Lung (tissue), 11 donors: ENCODE measurements at regions not wholly inside any gene's neighbourhood (a gene's known extent, or its start where the extent isn't known, plus 50 kb on each side); places are given as distances from the start of the nearest gene placed in this dataset.

Experiments
- ATAC-seq: fragments of 200-7000 bp; cut with Tn5 transposase; one replicate; pipeline ENCODE4 v1.9.1; 2020; ENCODE audit warnings: moderate number of reproducible peaks; ENCODE audit not compliant: insufficient read depth, low FRiP score
- DNase-seq, 3 donors: peaks; one replicate each; pipeline ENCODE4 v3.0.0-alpha.2; 2013 to 2017
- H3K27ac ChIP-seq, 2 donors: one replicate each; pipeline ENCODE4 v1.5.1; 2013; ENCODE audit warnings: mild to moderate bottlenecking in 2 of 2, moderate library complexity in 2 of 2, control low read depth in 1 of 2, inconsistent platforms in 1 of 2, low read depth in 1 of 2, low read length in 1 of 2
- H3K27me3 ChIP-seq, 3 donors: one replicate each; pipeline ENCODE4 v1.5.1; 2013; ENCODE audit warnings: low read length in 2 of 3; ENCODE audit not compliant: control insufficient read depth in 3 of 3, insufficient read depth in 3 of 3
- H3K36me3 ChIP-seq, 4 donors: one replicate each; pipeline ENCODE4 v1.5.1; 2013; ENCODE audit warnings: low read length in 4 of 4, mild to moderate bottlenecking in 1 of 4, moderate library complexity in 1 of 4; ENCODE audit not compliant: control insufficient read depth in 4 of 4, insufficient read depth in 4 of 4
- H3K4me1 ChIP-seq, 5 donors: one replicate each; pipeline ENCODE4 v1.5.1; 2013; ENCODE audit warnings: low read length in 5 of 5, mild to moderate bottlenecking in 2 of 5, moderate library complexity in 1 of 5; ENCODE audit not compliant: control insufficient read depth in 5 of 5, insufficient read depth in 5 of 5
- H3K4me3 ChIP-seq: one replicate; pipeline ENCODE4 v1.5.1; 2013; ENCODE audit warnings: mild to moderate bottlenecking, control low read depth, moderate library complexity
- H3K9ac ChIP-seq, 2 donors: one replicate each; pipeline ENCODE4 v1.5.1; 2013; ENCODE audit warnings: low read length in 2 of 2, control low read depth in 1 of 2; ENCODE audit not compliant: insufficient read depth in 1 of 2
- H3K9me3 ChIP-seq, 4 donors: one replicate each; pipeline ENCODE4 v1.5.1; 2013; ENCODE audit warnings: low read length in 3 of 4, mild to moderate bottlenecking in 1 of 4, moderate library complexity in 1 of 4; ENCODE audit not compliant: control insufficient read depth in 4 of 4, insufficient read depth in 3 of 4
- WGBS, 2 donors: extraction: QIAGEN DNeasy Blood & Tissue Kit; methylation state at CpG; one replicate each; pipeline ENCODE4 v1.1.7; 2013; 5-methylcytosine and 5-hydroxymethylcytosine counted together
- TF ChIP-seq, protein P1 (sequence below): IDR thresholded peaks from 2 replicates; pipeline ENCODE4 v1.5.1; 2012; ENCODE audit warnings: mild to moderate bottlenecking; ENCODE audit errors: control extremely low read depth, extremely low read depth
- donor health status: control.
- donor health status: control.
- donor health status: Bipolar disorder and iron deficiency.
- donor health status: healthy.
- donor health status: DM: yes; HTN: yes; CAD: no.

- WGBS, 2 donors, result 63 to 69% methylated on average over 3 of the region's 3 CpGs
- no peak for ATAC-seq
- H3K27me3 ChIP-seq, result peaks cover 0 to 23% (median 8%) of the 10 kb centered on the region in 3 donors
Measured at GRCh38 chrX:134712272-134712671, 54.0 kb upstream of the PLAC1 start.

GRCh38 chrX:134711135-134711921 lies 53.1 kb upstream of the PLAC1 start:
- no peak for ATAC-seq
- WGBS, 2 donors, result 49 to 67% methylated on average over 3 of the region's 3 CpGs

More at GRCh38 chrX:134712272-134712671, 54.0 kb upstream of the PLAC1 start:
- Histone ChIP-seq H3K9ac (no peak overlapping the region), H3K4me3 (no peak overlapping the region), H3K36me3 (no peaks in the 10 kb centered on the region), H3K4me1 (peaks cover 0 to 2% (median 0%) of the 10 kb centered on the region in 5 donors), H3K27ac (no peak overlapping the region), H3K9me3 (no peaks in the 10 kb centered on the region)
- no peak for DNase-seq
- TF ChIP-seq, protein P1, sequence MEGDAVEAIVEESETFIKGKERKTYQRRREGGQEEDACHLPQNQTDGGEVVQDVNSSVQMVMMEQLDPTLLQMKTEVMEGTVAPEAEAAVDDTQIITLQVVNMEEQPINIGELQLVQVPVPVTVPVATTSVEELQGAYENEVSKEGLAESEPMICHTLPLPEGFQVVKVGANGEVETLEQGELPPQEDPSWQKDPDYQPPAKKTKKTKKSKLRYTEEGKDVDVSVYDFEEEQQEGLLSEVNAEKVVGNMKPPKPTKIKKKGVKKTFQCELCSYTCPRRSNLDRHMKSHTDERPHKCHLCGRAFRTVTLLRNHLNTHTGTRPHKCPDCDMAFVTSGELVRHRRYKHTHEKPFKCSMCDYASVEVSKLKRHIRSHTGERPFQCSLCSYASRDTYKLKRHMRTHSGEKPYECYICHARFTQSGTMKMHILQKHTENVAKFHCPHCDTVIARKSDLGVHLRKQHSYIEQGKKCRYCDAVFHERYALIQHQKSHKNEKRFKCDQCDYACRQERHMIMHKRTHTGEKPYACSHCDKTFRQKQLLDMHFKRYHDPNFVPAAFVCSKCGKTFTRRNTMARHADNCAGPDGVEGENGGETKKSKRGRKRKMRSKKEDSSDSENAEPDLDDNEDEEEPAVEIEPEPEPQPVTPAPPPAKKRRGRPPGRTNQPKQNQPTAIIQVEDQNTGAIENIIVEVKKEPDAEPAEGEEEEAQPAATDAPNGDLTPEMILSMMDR, result no peak

More at GRCh38 chrX:134711135-134711921, 53.1 kb upstream of the PLAC1 start:
- Histone ChIP-seq H3K27ac (no peak overlapping the region), H3K4me1 (peaks cover 0 to 2% (median 0%) of the 10 kb centered on the region in 5 donors), H3K9ac (no peak overlapping the region), H3K27me3 (peaks cover 0 to 23% (median 7%) of the 10 kb centered on the region in 3 donors), H3K9me3 (no peaks in the 10 kb centered on the region), H3K4me3 (no peak overlapping the region), H3K36me3 (no peaks in the 10 kb centered on the region)
- TF ChIP-seq, protein P1, result no peak
- DNase-seq, result no peak
